Stimulated activated CD8-positive, alpha-beta memory T cell treated with anti-CD3 and anti-CD28 coated beads, Interleukin-2, amount 100 ng/mL, for 48 hours (primary cell): ENCODE measurements at regions not wholly inside any gene's neighbourhood (a gene's known extent, or its start where the extent isn't known, plus 50 kb on each side); places are given as distances from the start of the nearest gene placed in this dataset.

Experiments used
- DNase-seq, 2 donors: peaks; one replicate each; pipeline ENCODE4 v3.0.0-alpha.2; 2020; ENCODE audit warnings: low read depth in 2 of 2

DNA sequence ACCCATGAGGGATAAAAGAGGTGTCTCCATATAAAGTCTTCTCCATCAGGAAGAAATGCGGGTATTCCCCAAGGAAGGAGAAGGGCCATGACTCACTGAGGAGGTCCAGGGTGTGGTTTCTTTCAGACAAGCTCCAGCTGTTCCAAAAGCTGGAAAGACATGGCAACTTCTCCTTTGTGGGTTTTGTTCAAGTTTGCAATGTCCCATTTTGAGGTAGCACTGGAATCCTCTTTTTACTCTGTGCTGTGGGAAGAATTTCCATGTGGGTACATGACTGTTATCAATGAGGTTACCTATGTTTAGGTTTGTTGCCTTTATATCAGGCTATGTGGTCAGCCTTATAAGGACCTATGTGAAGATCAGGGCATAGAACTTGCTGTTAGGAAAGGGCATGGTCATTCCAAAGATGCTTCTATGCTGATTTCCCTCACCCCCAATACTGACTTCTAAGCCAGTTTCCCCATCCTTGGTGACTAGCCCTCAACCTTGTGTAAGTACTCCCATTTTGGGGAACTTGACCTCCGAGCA, 697.5 kb downstream of the INHBA start:
- DNase-seq: no peak

DNA sequence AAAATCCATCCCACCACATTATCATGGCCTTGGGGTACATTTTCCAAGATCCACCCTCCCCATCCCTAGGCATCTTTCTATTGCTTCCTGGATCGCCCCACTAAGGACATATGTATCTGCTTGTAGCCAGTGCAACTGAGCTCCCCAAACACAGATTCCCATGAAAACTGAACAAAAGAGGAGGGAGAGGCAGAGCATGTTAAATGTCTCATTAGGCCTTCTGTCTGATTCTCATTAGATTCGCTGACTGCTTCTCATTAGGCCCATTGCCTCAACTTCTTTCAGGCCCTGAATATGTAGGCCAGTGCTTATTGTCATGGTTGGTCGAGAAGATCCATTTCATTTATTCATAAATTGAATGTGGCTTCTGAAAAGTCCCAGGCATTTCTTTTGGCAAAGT, 698.9 kb downstream of the INHBA start:
- DNase-seq: no peak

DNA sequence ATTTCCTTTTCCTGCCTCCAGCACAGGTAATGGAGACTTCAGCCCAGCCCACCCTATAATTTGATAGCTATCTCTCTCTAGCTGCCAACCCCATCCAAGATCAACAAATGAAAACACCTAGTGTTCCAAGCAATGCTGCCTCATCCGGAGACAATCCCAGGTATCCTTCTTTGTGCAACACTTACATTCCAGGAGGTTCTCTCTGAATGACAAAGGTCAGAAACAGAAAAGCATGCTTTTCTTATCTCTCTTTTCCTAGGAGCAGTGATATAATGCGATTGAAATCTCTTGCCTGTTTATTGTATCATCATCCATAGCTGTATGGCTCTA, 699.3 kb downstream of the INHBA start:
- no peak for DNase-seq

DNA sequence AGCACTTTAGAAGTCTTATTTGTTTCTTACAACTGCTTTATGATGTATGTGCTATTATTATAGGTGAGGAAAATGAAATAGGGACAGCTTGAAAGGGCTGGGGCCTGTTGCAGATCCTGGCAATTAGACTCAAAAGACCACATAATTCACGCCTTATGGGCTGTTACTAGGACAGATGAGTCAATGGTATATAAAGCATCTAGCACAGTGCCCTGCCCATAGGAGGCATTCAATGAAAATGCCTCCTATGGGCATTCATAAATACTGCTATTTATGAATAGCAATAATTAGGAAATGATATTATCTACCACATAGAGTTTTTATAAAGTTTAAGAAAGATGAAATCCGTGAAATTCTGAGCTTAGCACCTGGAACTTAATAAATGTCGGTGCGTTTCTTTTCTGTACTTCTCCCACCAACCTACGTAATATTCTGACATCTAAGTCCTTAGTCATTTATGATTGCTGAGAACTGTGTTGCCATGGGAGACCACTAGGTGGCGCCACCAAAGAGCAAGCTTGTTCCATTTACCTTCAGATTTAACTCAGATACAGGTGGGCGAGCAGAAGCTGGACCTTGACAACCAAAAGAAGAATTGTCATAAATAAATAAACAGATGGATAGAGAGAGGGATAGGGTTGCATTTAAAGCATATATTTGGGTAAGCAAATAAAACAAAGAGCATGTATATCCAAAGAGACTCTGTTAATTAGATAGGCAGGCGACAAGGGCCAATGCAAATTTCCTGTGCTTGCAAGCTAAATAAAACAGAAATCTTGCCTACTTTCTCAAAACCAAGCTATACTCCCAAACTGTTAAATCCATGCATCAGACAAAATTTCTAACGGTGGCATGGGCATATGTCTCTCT, 699.9 kb downstream of the INHBA start:
- DNase-seq: peak; percentile 23 to 24

DNA sequence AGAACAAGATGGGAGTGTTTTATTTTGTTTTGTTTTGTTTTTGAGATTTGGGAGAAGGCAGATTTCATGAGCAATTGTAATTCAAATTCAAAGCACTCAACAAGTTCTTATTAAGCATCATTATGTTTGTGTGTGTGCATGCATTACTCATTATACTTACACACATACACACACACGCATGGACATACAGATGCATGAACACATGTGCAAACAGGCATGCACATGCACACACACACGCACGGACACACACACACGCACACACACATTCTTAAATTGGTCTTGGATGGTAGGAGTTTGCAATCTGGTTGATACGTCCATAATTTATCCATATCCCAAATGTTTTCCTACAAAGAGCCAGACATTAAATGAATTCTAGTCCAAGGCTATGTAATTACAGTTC, 702.8 kb downstream of the INHBA start:
- DNase-seq: no peak

DNA sequence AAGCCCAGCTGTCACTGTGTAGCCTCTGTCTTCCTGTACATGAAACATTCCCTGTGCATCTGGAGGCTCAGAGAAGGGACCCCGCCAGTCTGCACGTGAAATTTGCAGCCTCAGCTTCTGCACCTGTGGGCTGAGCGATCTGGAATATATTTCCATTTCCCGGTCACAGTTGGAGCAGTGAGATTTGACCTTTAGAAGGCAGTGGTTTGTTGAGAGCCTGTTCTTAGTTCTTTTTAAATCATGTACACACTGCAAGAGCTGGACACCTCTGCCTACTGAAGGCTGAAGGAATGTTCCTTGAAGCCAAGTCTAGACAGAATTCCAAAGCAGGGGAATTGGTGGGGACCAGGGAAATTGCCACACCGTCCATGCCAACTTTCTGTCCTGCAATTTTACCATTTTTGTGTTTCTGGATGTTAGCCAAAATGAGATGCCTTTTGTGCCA, 706.6 kb downstream of the INHBA start:
- no peak for DNase-seq

DNA sequence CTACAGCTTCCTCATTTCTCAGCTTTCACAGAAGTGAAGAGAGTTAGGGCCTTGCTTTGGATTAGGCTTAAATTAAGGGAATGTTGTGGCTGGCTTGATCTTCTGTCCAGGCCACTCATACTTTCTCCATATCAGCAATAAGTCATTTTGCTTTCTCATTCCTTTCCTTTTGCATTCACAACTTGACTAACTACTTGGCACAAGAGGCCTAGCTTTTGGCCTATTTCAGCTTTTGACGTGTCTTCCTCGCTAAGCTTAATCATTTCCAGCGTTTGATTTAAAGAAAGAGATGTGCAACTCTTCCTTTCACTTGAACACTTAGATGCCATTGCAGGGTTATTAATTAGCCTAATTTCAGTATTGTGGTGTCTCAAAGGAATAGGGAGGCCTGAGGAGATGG, 712.0 kb downstream of the INHBA start:
- no peak for DNase-seq

DNA sequence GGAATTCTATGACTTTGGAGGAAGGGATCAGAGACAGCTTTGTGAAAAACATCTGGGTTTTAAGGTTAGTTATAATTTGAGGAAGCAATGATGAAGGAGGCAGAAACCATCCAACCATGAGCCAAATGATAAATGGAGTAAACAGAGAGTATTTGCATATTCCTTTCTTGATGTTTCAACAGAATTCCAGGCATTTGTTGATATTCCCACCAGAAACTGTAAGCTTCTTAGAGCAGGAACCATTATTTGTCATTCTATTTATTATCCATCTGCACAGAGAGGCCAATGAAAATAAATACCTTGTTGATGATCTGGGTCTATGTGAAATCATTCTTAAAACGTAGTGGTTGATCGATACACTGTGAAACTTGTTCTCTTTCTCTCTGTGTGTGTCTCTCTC, 715.3 kb downstream of the INHBA start:
- no peak for DNase-seq

DNA sequence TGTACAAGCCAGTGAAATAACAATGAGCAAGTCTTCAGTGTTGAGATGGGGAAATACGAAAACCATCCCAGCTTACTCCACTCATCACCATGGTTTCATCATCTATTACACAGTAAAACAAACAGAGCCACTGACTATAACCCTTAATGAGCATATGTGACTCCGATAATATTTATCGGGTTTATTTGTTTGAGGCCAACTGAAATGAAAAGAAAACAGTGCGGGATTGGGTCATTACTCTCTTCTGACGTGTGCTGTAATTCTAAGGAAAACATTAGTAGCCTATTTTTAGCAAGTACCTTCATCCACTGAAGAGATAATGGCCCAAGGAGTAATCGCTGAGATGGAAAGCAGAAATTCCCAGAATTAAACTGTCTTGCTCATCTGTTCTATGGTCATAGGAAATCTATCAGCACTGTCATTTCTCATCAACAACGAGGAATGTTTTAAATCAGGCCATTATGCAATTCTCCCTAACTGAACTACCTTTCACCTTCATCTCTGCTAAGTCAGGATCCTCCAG, 716.5 kb downstream of the INHBA start:
- no peak for DNase-seq

DNA sequence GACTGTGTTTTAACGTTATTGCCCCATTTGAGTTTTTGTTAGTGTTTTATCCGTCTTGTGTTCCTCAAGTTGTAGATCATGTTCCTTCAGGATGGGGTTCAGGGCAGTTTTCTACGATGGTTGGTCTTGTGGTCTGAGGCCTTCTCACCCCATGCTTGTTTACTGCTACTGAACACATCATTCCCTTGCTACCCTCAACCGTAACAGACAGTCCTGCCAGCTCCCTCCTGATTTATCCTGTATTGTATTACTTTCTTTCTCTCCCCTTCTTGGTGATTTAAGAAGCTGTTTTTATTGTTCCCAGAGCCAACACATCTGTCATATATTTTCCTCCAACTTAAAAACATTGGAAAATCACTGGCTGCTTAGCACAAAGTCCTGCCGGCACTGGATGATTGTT, 719.8 kb downstream of the INHBA start:
- DNase-seq: no peak

DNA sequence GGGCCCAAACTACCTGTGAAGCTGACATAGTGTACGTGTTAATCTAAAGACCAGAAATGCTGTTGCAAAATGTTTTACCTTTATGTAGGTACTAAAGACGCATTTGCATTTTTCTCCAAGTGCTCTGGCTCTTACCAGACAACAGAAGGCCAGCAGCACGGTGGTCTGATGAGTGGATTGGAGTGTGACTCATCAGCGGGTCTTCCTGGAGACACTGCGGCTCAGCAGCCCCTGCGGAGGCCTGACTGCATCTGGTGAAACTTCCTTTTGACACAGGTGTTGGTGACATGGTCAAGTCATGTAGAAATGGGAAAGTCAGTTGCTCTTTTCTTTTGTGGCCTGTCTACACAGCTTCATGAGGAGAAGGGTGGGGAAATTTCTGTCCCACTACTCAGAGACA, 723.6 kb downstream of the INHBA start:
- DNase-seq: no peak

DNA sequence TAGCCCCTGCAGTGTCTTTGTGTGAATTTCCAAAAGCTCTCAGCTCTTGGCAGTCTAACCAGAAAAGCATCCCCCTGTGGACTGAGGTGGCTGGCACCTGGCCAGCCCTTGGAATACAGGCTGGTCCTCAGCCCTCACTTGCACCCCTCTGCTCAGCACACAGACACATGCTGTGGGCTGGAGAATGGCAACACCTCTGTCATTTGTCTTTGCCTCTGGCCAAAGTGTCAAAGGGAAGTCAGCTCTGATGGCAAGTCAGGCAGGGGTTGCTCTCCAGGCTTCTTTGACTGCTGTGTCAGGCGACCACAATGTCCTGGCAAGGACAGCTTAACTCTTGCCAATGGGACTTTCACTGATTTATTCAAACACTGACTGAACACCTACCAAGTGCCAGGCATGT, 724.8 kb downstream of the INHBA start:
- no peak for DNase-seq

DNA sequence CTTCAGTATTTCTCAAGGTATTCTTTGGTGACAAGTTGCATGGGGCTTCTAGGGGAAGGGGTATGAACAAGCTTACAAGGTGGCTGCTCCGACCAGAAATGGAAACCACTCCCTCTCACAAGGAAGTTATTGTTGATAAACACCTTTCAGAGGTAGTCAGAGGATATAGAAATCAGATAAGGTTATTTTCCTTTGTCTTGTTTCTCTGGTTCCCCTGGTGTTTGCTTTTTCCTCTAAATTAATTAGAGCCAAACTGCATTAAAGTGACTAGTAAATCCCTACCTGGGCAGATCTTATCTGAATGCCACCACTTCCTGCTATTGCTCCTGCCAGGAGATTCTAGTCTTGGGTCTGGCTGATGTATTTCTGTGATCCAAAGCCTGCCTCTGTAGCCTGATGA, 725.4 kb downstream of the INHBA start:
- no peak for DNase-seq

DNA sequence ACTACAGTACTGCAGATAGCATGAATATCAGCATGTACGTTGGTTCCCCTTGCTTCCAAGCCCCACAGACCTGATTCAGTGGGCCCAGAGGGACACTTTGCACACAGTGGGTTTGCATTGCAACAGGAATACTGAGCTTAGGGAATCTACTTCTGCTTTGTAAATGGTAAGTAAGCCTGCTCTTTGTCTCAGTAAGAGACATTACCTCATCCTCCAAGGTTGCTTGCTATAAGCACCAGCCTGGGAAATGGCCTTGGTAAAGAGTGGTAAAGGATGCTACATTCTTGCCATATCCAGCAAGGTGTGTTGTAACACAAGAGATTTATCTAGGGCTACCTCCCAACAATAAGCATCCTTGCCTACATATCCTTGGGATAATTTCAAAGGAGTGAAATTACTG, 730.5 kb downstream of the INHBA start:
- no peak for DNase-seq

DNA sequence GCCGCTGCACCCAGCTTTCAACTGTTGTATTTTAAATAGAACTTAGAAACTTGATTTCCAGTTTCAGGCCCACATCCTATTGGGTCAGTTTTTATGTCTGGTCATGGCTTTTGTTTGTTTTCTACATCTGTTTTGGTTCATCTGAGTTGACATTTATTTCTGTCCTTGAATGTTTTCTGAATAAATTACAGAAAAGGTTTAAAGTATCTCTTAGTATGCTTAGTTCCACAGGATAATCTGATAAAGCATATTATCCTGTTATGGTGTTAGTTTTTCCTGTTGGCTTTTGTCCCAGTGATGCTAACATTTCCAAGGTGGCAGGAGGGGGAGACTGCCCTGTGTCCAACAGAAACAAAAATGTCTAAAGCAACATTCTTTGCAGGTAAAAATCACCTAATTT, 733.2 kb downstream of the INHBA start:
- no peak for DNase-seq

DNA sequence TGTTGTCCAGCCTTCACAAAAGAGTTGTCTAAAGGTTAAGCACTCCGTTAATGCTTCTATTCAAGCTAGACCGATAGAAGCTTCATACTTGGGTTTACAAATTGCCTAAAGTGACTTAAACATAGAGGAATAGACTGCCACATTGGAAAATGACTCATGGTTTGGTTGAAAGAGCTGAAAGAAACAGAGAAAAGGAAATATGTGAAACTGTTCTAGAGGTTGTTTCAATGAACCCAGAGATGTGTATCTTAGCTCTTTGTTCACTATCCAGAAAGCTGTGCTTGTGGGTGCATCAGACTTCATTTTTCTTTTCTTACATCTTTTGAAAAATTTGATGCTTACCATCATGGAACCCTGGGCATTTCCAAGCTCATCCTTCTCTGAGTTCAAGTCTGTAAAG, 736.2 kb downstream of the INHBA start:
- no peak for DNase-seq

DNA sequence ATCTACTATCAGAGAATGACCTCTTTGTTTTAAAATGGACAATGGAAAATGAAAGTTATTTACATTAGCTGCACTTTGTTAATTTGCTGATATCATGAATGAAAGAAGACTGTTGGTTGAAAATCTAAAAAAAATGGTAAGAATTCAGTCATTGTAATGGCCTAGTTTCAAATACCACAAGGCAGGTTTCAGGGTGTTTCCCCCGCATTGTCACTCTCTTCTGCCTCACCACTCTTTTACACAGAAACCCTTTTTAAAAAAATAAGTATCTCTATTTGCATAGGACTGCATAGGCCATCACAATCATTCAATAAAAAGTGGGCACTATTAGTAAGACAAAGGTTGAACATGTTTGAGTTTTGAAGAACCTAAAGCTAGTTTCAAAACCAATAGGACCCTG, 737.1 kb downstream of the INHBA start:
- DNase-seq: no peak

DNA sequence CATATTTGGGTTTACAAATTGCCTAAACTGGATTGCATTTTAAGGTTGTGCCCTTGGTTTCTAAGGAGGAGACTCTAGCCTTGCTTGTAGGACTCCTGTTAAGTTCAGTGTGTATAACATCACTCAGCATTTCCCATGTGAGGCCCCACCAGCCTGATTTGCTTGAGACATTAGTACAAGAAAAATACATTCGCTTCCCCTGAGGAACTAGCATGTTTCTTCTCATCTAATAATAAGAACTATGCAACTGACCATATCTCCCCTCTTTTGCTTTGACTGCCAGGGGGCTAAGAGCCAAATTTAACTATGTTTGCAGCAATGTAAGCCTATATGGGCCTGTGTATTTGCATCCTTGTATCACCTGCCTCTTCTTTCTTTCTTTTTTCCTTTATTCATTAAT, 737.9 kb downstream of the INHBA start:
- no peak for DNase-seq

DNA sequence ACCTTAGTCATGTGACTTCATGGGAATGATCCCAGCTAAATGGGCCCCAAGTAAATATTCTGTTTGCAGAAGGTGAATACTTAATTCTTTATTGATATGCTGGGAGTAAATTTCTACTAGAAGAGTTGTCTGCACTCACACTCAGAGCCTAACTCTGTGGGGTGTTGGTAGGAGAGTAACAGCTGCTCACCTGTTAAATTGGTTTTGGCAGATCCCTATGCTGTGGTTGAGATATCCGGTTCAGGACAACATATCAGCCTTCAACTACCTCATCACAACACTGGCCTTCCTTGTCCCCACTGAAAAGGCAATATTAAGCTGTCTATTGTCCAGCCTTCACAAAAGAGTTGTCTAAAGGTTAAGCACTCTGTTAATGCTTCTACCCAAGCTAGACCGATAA, 738.3 kb downstream of the INHBA start:
- DNase-seq: no peak

DNA sequence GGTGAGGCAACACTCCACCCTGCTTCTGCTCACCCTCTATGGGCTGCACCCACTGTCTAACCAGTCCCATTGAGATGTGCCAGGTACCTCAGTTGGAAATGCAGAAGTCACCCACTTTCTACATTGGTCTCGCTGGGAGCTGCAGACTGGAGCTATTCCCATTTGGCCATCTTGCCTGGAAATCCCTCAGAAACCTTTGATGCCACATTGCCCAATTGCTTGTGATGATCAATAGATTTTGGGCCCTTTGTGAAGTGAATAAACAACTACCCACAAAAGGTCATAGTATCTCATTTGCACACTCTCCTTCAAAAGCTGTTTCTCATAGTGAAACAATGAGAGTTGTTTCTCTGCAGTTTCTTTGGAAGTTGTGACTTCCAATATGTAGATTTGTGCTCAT, 742.9 kb downstream of the INHBA start:
- no peak for DNase-seq

DNA sequence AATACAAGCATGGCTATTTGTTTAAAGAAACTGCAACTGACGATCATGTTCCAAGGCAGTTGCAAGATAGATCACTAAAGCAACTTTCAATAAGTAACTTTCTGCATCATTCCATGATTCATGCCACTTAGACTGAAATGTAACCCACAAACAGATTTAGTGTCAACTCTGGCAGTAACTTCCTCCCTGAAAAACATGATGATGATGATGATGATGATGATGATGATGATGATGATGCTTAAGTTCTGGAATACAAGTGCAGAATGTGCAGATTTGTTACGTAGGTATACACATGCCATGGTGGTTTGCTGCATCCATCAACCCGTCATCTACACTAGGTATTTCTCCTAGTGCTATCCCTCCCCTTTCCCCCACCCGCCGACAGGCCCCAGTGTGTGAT, 754.7 kb downstream of the INHBA start:
- no peak for DNase-seq

DNA sequence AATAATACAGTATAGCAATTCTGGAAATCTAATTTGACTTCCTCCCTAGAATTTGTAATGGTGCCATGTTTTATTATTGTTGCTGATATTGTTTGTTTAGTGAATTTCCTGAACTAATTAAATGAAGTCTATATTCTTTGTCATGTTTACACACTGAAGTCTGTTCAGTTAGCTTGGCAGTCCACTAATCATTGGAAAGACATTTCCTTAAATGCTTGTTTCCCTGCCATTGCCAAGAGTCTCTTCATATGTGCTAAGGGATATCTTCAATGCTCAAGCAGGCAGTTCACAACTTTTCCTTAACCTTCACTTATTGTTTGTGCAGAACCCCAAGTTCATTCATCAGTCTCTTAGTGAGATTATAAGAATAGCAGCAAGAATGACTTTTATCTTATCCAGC, 755.3 kb downstream of the INHBA start:
- no peak for DNase-seq

DNA sequence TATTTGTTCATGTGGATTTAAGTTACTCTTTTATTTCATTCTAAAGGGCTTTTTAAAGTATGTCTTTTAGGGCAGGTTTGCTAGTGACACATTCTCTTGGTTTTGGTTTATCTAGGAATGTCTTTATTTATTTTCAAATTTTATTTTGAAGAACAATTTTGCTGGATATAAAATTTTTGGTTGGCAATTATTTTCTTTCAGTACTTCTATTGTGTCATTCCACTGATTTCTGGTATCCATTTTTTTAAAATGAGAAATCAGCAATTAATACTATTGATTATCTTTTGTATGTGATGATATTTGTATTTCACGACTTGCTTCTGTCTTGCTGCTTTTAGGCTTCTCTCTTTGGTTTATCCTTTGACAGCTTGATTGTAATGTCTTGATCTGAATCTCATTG, 756.3 kb downstream of the INHBA start:
- DNase-seq: no peak

DNA sequence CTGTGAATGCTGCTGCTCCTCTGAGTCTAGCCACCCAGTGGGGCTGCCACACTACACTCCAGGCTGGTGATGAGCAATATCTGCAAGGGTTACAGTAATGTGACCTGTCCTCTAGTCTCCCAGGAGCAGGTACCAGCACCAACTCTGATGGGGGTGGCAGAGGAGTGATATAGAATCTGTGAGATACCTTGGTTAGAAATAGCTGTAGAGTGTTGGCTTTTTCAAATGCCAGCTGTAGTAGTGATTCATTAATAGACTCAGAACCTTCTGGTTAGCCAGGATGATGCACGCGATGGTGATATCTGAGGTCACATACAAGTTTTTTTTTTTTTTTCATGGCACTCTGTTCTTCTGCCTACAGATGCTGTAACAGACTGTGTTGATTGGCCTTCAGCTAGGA, 757.1 kb downstream of the INHBA start:
- DNase-seq: no peak
